Spleen (tissue), 11 donors: ENCODE measurements at regions not wholly inside any gene's neighbourhood (a gene's known extent, or its start where the extent isn't known, plus 50 kb on each side); places are given as distances from the start of the nearest gene placed in this dataset.

ENCODE experiments used
- DNase-seq: peaks from one replicate; pipeline ENCODE4 v3.0.0-alpha.2; 2020
- H3K27ac ChIP-seq, 8 donors: fragments of 200-600 bp; sonication (generic) in 7 of 8; 1 replicate in 4 of 8; 2 replicates in 4 of 8; pipeline versions ENCODE4 v1.5.0 to v1.8.0; 2016 to 2021; ENCODE audit warnings: inconsistent platforms in 4 of 8, mild to moderate bottlenecking in 4 of 8, moderate library complexity in 1 of 8
- H3K27me3 ChIP-seq, 7 donors: fragments of 200-600 bp; sonication (generic) in 6 of 7; replicated peaks in 1 of 7; 1 replicate in 4 of 7; 2 replicates in 3 of 7; pipeline versions ENCODE4 v1.5.0 to v1.8.0; 2016 to 2021; ENCODE audit warnings: inconsistent platforms in 3 of 7, mild to moderate bottlenecking in 1 of 7
- H3K36me3 ChIP-seq, 6 donors: fragments of 200-600 bp; sonication (generic) in 5 of 6; 1 replicate in 4 of 6; 2 replicates in 2 of 6; pipeline versions ENCODE4 v1.5.0 to v1.8.0; 2016 to 2021; ENCODE audit warnings: inconsistent platforms in 2 of 6
- H3K4me1 ChIP-seq, 6 donors: fragments of 200-600 bp; sonication (generic) in 5 of 6; 1 replicate in 3 of 6; 2 replicates in 3 of 6; pipeline versions ENCODE4 v1.5.0 to v1.8.0; 2016 to 2021; ENCODE audit warnings: inconsistent platforms in 3 of 6
- H3K4me3 ChIP-seq, 8 donors: fragments of 200-600 bp; sonication (generic) in 7 of 8; 1 replicate in 4 of 8; 2 replicates in 4 of 8; pipeline versions ENCODE4 v1.5.0 to v1.8.0; 2016 to 2021; ENCODE audit warnings: inconsistent platforms in 4 of 8, mild to moderate bottlenecking in 4 of 8, moderate library complexity in 2 of 8
- H3K9me3 ChIP-seq, 8 donors: fragments of 200-600 bp; sonication (generic) in 7 of 8; 1 replicate in 4 of 8; 2 replicates in 4 of 8; pipeline versions ENCODE4 v1.5.0 to v1.8.0; 2016 to 2021; ENCODE audit warnings: inconsistent platforms in 4 of 8
- CTCF ChIP-seq, 11 experiments: fragments of 200-600 bp in 7 of 11; fragments of 450-650 bp in 4 of 11; sonication (generic) in 4 of 11; IDR thresholded peaks in 8 of 11; conservative IDR thresholded peaks in 3 of 11; 1 replicate in 7 of 11; 2 replicates in 4 of 11; pipeline versions ENCODE4 v1.4.0 to v1.8.0; 2016 to 2021; ENCODE audit warnings: antibody characterized with exemption in 11 of 11, inconsistent platforms in 4 of 11, mild to moderate bottlenecking in 1 of 11
- POLR2A ChIP-seq, 3 donors: fragments of 450-650 bp; IDR thresholded peaks; one replicate each; pipeline ENCODE4 v1.5.1; 2017; ENCODE audit warnings: antibody characterized with exemption in 3 of 3, mild to moderate bottlenecking in 1 of 3
- POLR2AphosphoS5 ChIP-seq, 3 donors: sonication (generic); formaldehyde crosslinking; IDR thresholded peaks; one replicate each; pipeline ENCODE4 v1.5.1; 2017; ENCODE audit warnings: antibody characterized with exemption in 3 of 3
- WGBS, 5 donors: extraction: QIAGEN DNeasy Blood & Tissue Kit in 3 of 5; methylation state at CpG; one replicate each; pipeline versions ENCODE4 v1.1.5 to v1.1.7; 2013 to 2018; 5-methylcytosine and 5-hydroxymethylcytosine counted together
- intact Hi-C: fragments of 100-400 bp; cut with DNase I; formaldehyde crosslinking; loops from one replicate; pipeline ENCODE4 v1.15.0; 2023; ENCODE audit warnings: low total_unique reads
- donor health status: healthy with polysubstance abuse.
- donor health status: DM: no; HTN: no; CAD: no; lungs with moderate emphysema.
- donor health status: DM: no; HTN: no; CAD: no.
- donor health status: Bipolar disorder and iron deficiency.
- donor health status: healthy.
- donor health status: DM: no; HTN: no; CAD: no.
- donor health status: DM: yes; HTN: yes; CAD: no.

DNA sequence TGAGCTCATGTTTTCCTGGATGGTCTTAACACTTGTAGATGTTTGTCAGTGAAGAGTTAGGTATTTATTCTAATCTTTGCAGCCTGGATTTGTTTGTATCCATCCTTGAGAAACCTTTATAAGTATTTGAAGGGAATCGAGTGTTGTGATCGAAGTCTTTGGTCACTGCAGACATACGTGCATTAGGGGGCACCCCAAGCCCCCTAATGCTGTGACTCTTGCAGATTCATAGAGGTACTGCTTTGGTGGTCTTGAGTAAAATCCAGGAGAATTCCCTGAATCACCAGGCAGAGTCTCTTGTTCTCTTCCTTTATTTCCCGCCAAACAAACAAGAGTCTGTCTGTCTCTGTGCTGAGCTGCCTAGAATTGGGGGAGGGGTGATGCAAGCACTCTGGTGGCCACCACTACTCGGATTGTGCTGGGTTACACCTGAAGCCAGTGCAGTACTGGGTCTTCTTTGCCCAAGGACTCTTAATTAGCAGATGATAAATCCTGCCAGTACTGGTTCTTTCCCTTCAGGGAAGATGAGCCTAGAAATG is 170.5 kb upstream of the POU1F1 start:
- 53 to 74% (median 62%) methylated on average over 5 of the region's 5 CpGs for WGBS, 5 donors
- Histone ChIP-seq H3K36me3 (no peaks in the 10 kb centered on the region), H3K9me3 (peaks cover 0 to 27% (median 20%) of the 10 kb centered on the region in 8 donors), H3K4me1 (no peaks in the 10 kb centered on the region), H3K27ac (no peak overlapping the region), H3K4me3 (no peak overlapping the region), H3K27me3 (no peaks in the 10 kb centered on the region)
- TF ChIP-seq POLR2A (IDR thresholded peaks at IDR 0.05) (no peak), POLR2AphosphoS5 (IDR thresholded peaks at IDR 0.05) (no peak), CTCF (IDR thresholded peaks at IDR 0.05 in 8 of 11, conservative IDR thresholded peaks at IDR 0.05 in 3 of 11) (no peak)
- no peak for DNase-seq
- intact Hi-C loops = no loop called here

- H3K27ac ChIP-seq = no peak overlapping the region
- no peaks in the 10 kb centered on the region for H3K36me3 ChIP-seq
- no peaks in the 10 kb centered on the region for H3K27me3 ChIP-seq
- no peak overlapping the region for H3K4me3 ChIP-seq
- intact Hi-C loops = no loop called here
- 76 to 90% (median 84%) methylated on average over 3 of the region's 3 CpGs for WGBS, 5 donors
- DNase-seq = no peak
- H3K9me3 ChIP-seq = peaks cover 0 to 21% (median 16%) of the 10 kb centered on the region in 8 donors
- TF ChIP-seq POLR2AphosphoS5 (IDR thresholded peaks at IDR 0.05) (no peak), POLR2A (IDR thresholded peaks at IDR 0.05) (no peak), CTCF (IDR thresholded peaks at IDR 0.05 in 8 of 11, conservative IDR thresholded peaks at IDR 0.05 in 3 of 11) (no peak)
- H3K4me1 ChIP-seq = no peaks in the 10 kb centered on the region
Observed at GRCh38 chr3:87442470-87442869, 166.1 kb upstream of the POU1F1 start.

GRCh38 chr3:87437765-87438164 is 161.4 kb upstream of the POU1F1 start:
- H3K4me3 ChIP-seq = no peak overlapping the region
- H3K9me3 ChIP-seq = no peaks in the 10 kb centered on the region
- DNase-seq = no peak
- TF ChIP-seq CTCF (IDR thresholded peaks at IDR 0.05 in 8 of 11, conservative IDR thresholded peaks at IDR 0.05 in 3 of 11) (no peak), POLR2A (IDR thresholded peaks at IDR 0.05) (no peak), POLR2AphosphoS5 (IDR thresholded peaks at IDR 0.05) (no peak)
- H3K27ac ChIP-seq = no peak overlapping the region
- H3K27me3 ChIP-seq = no peaks in the 10 kb centered on the region
- intact Hi-C loops = no loop called here
- H3K4me1 ChIP-seq = no peaks in the 10 kb centered on the region
- H3K36me3 ChIP-seq = no peaks in the 10 kb centered on the region
- 38 to 58% (median 46%) methylated on average over 1 of the region's 1 CpG for WGBS, 5 donors

GRCh38 chr3:87436781-87437543 is 160.6 kb upstream of the POU1F1 start:
- intact Hi-C loops = no loop called here
- Histone ChIP-seq H3K4me1 (no peaks in the 10 kb centered on the region), H3K4me3 (no peak overlapping the region), H3K27ac (no peak overlapping the region), H3K36me3 (no peaks in the 10 kb centered on the region), H3K27me3 (no peaks in the 10 kb centered on the region), H3K9me3 (no peaks in the 10 kb centered on the region)
- no peak for DNase-seq
- WGBS, 5 donors = 75 to 82% (median 78%) methylated on average over 7 of the region's 7 CpGs
- TF ChIP-seq POLR2A (IDR thresholded peaks at IDR 0.05) = no peak
- TF ChIP-seq POLR2AphosphoS5 (IDR thresholded peaks at IDR 0.05) = no peak
- no peak for TF ChIP-seq CTCF (IDR thresholded peaks at IDR 0.05 in 8 of 11, conservative IDR thresholded peaks at IDR 0.05 in 3 of 11)
